ENCODE measurements at regions not wholly inside any gene's neighbourhood (a gene's known extent, or its start where the extent isn't known, plus 50 kb on each side); places are given as distances from the start of the nearest gene placed in this dataset.

- no peak overlapping the region for H3K27ac ChIP-seq (replicated peaks)
- TF ChIP-seq GABPA (IDR thresholded peaks at IDR 0.05; ENCODE audit: low read depth) (no peak), SPI1 (IDR thresholded peaks at IDR 0.05; ENCODE audit: borderline replicate concordance, low read depth) (no peak), CTCF (IDR thresholded peaks at IDR 0.05; ENCODE audit: insufficient read depth, low read length) (no peak), REST (IDR thresholded peaks at IDR 0.05; ENCODE audit: insufficient replicate concordance, low read depth) (no peak), POLR2AphosphoS5 (IDR thresholded peaks at IDR 0.05; ENCODE audit: low read depth) (no peak)
- DNase-seq (ENCODE audit: low read depth in 1 of 2, low spot score in 1 of 2) = peak in 1 of 2 experiments; percentile 4
- H3K27me3 ChIP-seq (ENCODE audit: insufficient read depth, poor library complexity, severe bottlenecking) = no peaks in the 10 kb centered on the region
- no peak overlapping the region for H3K4me3 ChIP-seq (replicated peaks; ENCODE audit: insufficient read depth, low read length)
Measured at GRCh38 chr1:193685986-193686385, 499.6 kb upstream of the B3GALT2 start.

- no peak for DNase-seq (ENCODE audit: low read depth in 1 of 2, low spot score in 1 of 2)
- no peak overlapping the region for H3K4me3 ChIP-seq (replicated peaks; ENCODE audit: insufficient read depth, low read length)
- TF ChIP-seq SPI1 (IDR thresholded peaks at IDR 0.05; ENCODE audit: borderline replicate concordance, low read depth) (no peak), REST (IDR thresholded peaks at IDR 0.05; ENCODE audit: insufficient replicate concordance, low read depth) (no peak), GABPA (IDR thresholded peaks at IDR 0.05; ENCODE audit: low read depth) (no peak), POLR2AphosphoS5 (IDR thresholded peaks at IDR 0.05; ENCODE audit: low read depth) (no peak), CTCF (IDR thresholded peaks at IDR 0.05; ENCODE audit: insufficient read depth, low read length) (no peak)
- H3K27me3 ChIP-seq (ENCODE audit: insufficient read depth, poor library complexity, severe bottlenecking) = no peaks in the 10 kb centered on the region
- no peak overlapping the region for H3K27ac ChIP-seq (replicated peaks)
Measured at GRCh38 chr1:193681422-193681821, 495.0 kb upstream of the B3GALT2 start.

GRCh38 chr1:193680924-193681316 is 494.5 kb upstream of the B3GALT2 start:
- H3K27me3 ChIP-seq (ENCODE audit: insufficient read depth, poor library complexity, severe bottlenecking) = no peaks in the 10 kb centered on the region
- no peak overlapping the region for H3K4me3 ChIP-seq (replicated peaks; ENCODE audit: insufficient read depth, low read length)
- no peak for DNase-seq (ENCODE audit: low read depth in 1 of 2, low spot score in 1 of 2)
- H3K27ac ChIP-seq (replicated peaks) = no peak overlapping the region
- no peak for TF ChIP-seq POLR2AphosphoS5 (IDR thresholded peaks at IDR 0.05; ENCODE audit: low read depth)
- no peak for TF ChIP-seq REST (IDR thresholded peaks at IDR 0.05; ENCODE audit: insufficient replicate concordance, low read depth)
- TF ChIP-seq SPI1 (IDR thresholded peaks at IDR 0.05; ENCODE audit: borderline replicate concordance, low read depth) = no peak
- TF ChIP-seq GABPA (IDR thresholded peaks at IDR 0.05; ENCODE audit: low read depth) = no peak
- TF ChIP-seq CTCF (IDR thresholded peaks at IDR 0.05; ENCODE audit: insufficient read depth, low read length) = no peak

Measured in HL-60 (cell line).